22Rv1 (cell line): ENCODE measurements at regions not wholly inside any gene's neighbourhood (a gene's known extent, or its start where the extent isn't known, plus 50 kb on each side); places are given as distances from the start of the nearest gene placed in this dataset.

Experiments used
- ZFX ChIP-seq: fragments of 450-650 bp; IDR thresholded peaks from 2 replicates; pipeline ENCODE4 v1.6.1; 2017; ENCODE audit warnings: antibody characterized with exemption, borderline replicate concordance
- TF ChIP-seq, protein P1 (sequence below): fragments of 450-650 bp; IDR thresholded peaks from 2 replicates; pipeline ENCODE4 v1.5.1; 2017; ENCODE audit warnings: mild to moderate bottlenecking

DNA sequence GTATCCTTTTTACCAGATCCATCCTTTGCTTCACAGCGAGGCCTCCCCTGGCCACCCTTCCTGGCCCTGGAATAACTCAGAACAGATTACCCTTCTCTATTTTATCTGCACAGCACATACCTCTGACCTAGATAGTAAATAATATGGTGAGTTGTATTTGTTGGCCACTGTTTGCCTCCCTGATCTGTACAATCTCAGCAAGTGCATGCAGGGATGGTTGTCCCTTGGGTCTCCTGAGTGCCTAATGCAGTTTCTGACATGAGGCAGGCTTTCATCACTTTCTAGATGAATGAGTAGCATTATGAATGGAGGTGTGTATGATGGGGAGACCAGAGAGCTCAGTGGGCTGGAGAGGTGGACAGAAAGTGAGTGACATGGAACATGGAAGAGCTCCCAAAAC lies 525.1 kb upstream of the IGFBP3 start:
- TF ChIP-seq, protein P1, sequence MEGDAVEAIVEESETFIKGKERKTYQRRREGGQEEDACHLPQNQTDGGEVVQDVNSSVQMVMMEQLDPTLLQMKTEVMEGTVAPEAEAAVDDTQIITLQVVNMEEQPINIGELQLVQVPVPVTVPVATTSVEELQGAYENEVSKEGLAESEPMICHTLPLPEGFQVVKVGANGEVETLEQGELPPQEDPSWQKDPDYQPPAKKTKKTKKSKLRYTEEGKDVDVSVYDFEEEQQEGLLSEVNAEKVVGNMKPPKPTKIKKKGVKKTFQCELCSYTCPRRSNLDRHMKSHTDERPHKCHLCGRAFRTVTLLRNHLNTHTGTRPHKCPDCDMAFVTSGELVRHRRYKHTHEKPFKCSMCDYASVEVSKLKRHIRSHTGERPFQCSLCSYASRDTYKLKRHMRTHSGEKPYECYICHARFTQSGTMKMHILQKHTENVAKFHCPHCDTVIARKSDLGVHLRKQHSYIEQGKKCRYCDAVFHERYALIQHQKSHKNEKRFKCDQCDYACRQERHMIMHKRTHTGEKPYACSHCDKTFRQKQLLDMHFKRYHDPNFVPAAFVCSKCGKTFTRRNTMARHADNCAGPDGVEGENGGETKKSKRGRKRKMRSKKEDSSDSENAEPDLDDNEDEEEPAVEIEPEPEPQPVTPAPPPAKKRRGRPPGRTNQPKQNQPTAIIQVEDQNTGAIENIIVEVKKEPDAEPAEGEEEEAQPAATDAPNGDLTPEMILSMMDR: no peak
- no peak for TF ChIP-seq ZFX
